HepG2 (cell line): ENCODE measurements at regions not wholly inside any gene's neighbourhood (a gene's known extent, or its start where the extent isn't known, plus 50 kb on each side); places are given as distances from the start of the nearest gene placed in this dataset.

Experiments
- ATAC-seq: fragments of 200-7000 bp; cut with Tn5 transposase; 3 replicates; pipeline ENCODE4 v1.9.1; 2020; ENCODE audit warnings: mild to moderate bottlenecking, moderate library complexity
- BruUV-seq: library from RNA; stranded (reverse); fragments of 400-500 nt; replicated peaks from 2 replicates; lab custom pipeline; 2021; lab: Mats Ljungman, UMichigan
- CTCF ChIA-PET: fragments of 300-600 bp; formaldehyde crosslinking; extraction: SDS; loops from one replicate; lab custom pipeline; 2021; ENCODE audit warnings: low total read pairs, inconsistent platforms, low intra/inter-chr PET ratio; lab: Yijun Ruan, JAX
- POLR2A ChIA-PET: fragments of 350-600 bp; sonication (Branson Sonifier 250); formaldehyde crosslinking; loops from one replicate; lab custom pipeline; 2020; ENCODE audit warnings: antibody characterized with exemption, inconsistent platforms; lab: Yijun Ruan, JAX
- DNase-seq: peaks from one replicate; pipeline ENCODE4 v3.0.0-alpha.2; 2015; ENCODE audit warnings: low spot score
- FAIRE-seq: peaks from 3 replicates; lab custom pipeline; 2011; peaks lifted over from hg19 to GRCh38; lab: Jason Lieb, UNC
- H2AFZ ChIP-seq: one replicate; pipeline ENCODE4 v1.6.1; 2011; ENCODE audit warnings: low read length, inconsistent platforms
- H3K27ac ChIP-seq: fragments of 300-600 bp; 3 replicates; pipeline ENCODE4 v1.8.0; 2011; ENCODE audit warnings: mixed run types, mild to moderate bottlenecking, mixed read lengths, low read length, inconsistent platforms; ENCODE audit not compliant: insufficient read depth; ENCODE audit errors: extremely low read length
- H3K27me3 ChIP-seq, 2 experiments: fragments of 200-600 bp in 1 of 2; 2 replicates in 1 of 2; 3 replicates in 1 of 2; pipeline versions ENCODE4 v1.6.0 to v1.8.0; 2011; ENCODE audit warnings: low read length in 2 of 2, mild to moderate bottlenecking in 2 of 2, moderate library complexity in 2 of 2, inconsistent platforms in 1 of 2; ENCODE audit not compliant: insufficient read depth in 2 of 2, control insufficient read depth in 1 of 2
- H3K36me3 ChIP-seq, 2 experiments: fragments of 200-600 bp in 1 of 2; replicated peaks in 1 of 2; 2 replicates in 1 of 2; 3 replicates in 1 of 2; pipeline versions ENCODE4 v1.5.1 to v1.8.0; 2011; ENCODE audit warnings: low read length in 2 of 2, inconsistent platforms in 1 of 2; ENCODE audit not compliant: insufficient read depth in 2 of 2, control insufficient read depth in 1 of 2
- H3K4me1 ChIP-seq: 2 replicates; pipeline ENCODE4 v1.5.1; 2012; ENCODE audit warnings: low read length, inconsistent platforms; ENCODE audit not compliant: insufficient read depth
- H3K4me2 ChIP-seq: 2 replicates; pipeline ENCODE4 v1.6.0; 2011; ENCODE audit warnings: low read depth, low read length, inconsistent platforms
- H3K4me3 ChIP-seq, 3 experiments: fragments of 200-600 bp in 1 of 3; sonication (generic), shearing (Covaris generic) in 1 of 3; replicated peaks in 1 of 3; 2 replicates each; pipeline ENCODE4 v1.5.1; 2011 to 2016; ENCODE audit warnings: low read length in 3 of 3, inconsistent platforms in 2 of 3, low read depth in 2 of 3, mild to moderate bottlenecking in 2 of 3, control low read depth in 1 of 3, mixed read lengths in 1 of 3; ENCODE audit not compliant: insufficient read depth in 1 of 3
- H3K79me2 ChIP-seq: one replicate; pipeline ENCODE4 v1.6.1; 2011; ENCODE audit warnings: low read length, inconsistent platforms; ENCODE audit not compliant: insufficient read depth
- H3K9ac ChIP-seq: 2 replicates; pipeline ENCODE4 v1.6.0; 2011; ENCODE audit warnings: mild to moderate bottlenecking, low read depth, low read length, inconsistent platforms; ENCODE audit not compliant: insufficient read depth
- H3K9me3 ChIP-seq: 2 replicates; pipeline ENCODE4 v1.5.1; 2012; ENCODE audit warnings: mild to moderate bottlenecking, low read length
- H4K20me1 ChIP-seq: 2 replicates; pipeline ENCODE4 v1.6.0; 2011; ENCODE audit warnings: inconsistent platforms, mild to moderate bottlenecking, low read length, moderate library complexity; ENCODE audit not compliant: insufficient read depth
- ELF1 ChIP-seq: sonication (generic); formaldehyde crosslinking; IDR thresholded peaks from 2 replicates; pipeline ENCODE4 v1.4.0; 2020; ENCODE audit warnings: missing genetic modification reagents
- HES4 ChIP-seq: sonication (generic); formaldehyde crosslinking; IDR thresholded peaks from 2 replicates; pipeline ENCODE4 v1.9.0; 2021; ENCODE audit warnings: mild to moderate bottlenecking, missing genetic modification reagents, borderline replicate concordance
- MIER2 ChIP-seq: IDR thresholded peaks from 2 replicates; pipeline ENCODE4 v1.6.1; 2016; ENCODE audit warnings: missing biosample characterization, missing genetic modification reagents
- NFIC ChIP-seq: IDR thresholded peaks from 2 replicates; pipeline ENCODE4 v1.6.1; 2012; ENCODE audit warnings: mild to moderate bottlenecking, low read length, inconsistent platforms
- TEAD3 ChIP-seq: optimal IDR thresholded peaks from 2 replicates; pipeline ENCODE3; 2016; ENCODE audit warnings: borderline replicate concordance
- ZNF12 ChIP-seq: sonication (generic); formaldehyde crosslinking; IDR thresholded peaks from 2 replicates; pipeline ENCODE4 v1.5.0; 2020; ENCODE audit warnings: missing genetic modification reagents
- ZNF136 ChIP-seq: sonication (generic); formaldehyde crosslinking; IDR thresholded peaks from 2 replicates; pipeline ENCODE4 v1.8.1; 2022; ENCODE audit warnings: low read depth, mild to moderate bottlenecking, moderate library complexity, missing genetic modification reagents
- ZNF652 ChIP-seq: IDR thresholded peaks from 2 replicates; pipeline ENCODE4 v1.6.1; 2016; ENCODE audit warnings: low read depth, borderline replicate concordance
- ZNF75D ChIP-seq: sonication (generic); formaldehyde crosslinking; IDR thresholded peaks from 2 replicates; pipeline ENCODE4 v1.8.1; 2023; ENCODE audit warnings: missing genetic modification reagents, mild to moderate bottlenecking, borderline replicate concordance
- ZNF788 ChIP-seq: sonication (generic); formaldehyde crosslinking; IDR thresholded peaks from 2 replicates; pipeline ENCODE4 v1.5.0; 2020; ENCODE audit warnings: mild to moderate bottlenecking, missing genetic modification reagents, borderline replicate concordance
- ZNF883 ChIP-seq: sonication (generic); formaldehyde crosslinking; IDR thresholded peaks from 2 replicates; pipeline ENCODE4 v1.5.1; 2020; ENCODE audit warnings: mild to moderate bottlenecking, missing genetic modification reagents; ENCODE audit errors: not compliant biosample characterization
- WGBS: methylation state at CpG from one replicate; pipeline ENCODE4 v1.1.6; 2017; ENCODE audit warnings: low lambda C conversion rate; 5-methylcytosine and 5-hydroxymethylcytosine counted together
- in situ Hi-C: cut with HindIII; loops from 2 replicates; pipeline ENCODE4 v1.10.0; 2017; ENCODE audit warnings: low pct_unique_long_range_greater_than_20kb; ENCODE audit not compliant: extremely low pct_ligation_motif_present
- intact Hi-C: fragments of 100-400 bp; cut with micrococcal nuclease; formaldehyde crosslinking; loops from one replicate; pipeline ENCODE4 v1.10.0; 2022; ENCODE audit not compliant: unreplicated experiment
- TF ChIP-seq, protein P1 (sequence below): IDR thresholded peaks from 2 replicates; pipeline ENCODE4 v1.6.1; 2016; ENCODE audit warnings: low read depth, missing genetic modification reagents, missing compliant biosample characterization
- TF ChIP-seq, protein P2 (sequence below): sonication (generic); formaldehyde crosslinking; IDR thresholded peaks from 2 replicates; pipeline ENCODE4 v1.4.0; 2020; ENCODE audit warnings: missing genetic modification reagents, mild to moderate bottlenecking, borderline replicate concordance
- TF ChIP-seq, protein P3 (sequence below): sonication (generic); formaldehyde crosslinking; IDR thresholded peaks from 2 replicates; pipeline ENCODE4 v1.9.0; 2021; ENCODE audit warnings: missing genetic modification reagents, borderline replicate concordance
- TF ChIP-seq, protein P4 (sequence below): sonication (generic); formaldehyde crosslinking; IDR thresholded peaks from 2 replicates; pipeline ENCODE4 v1.5.0; 2020; ENCODE audit warnings: missing genetic modification reagents

DNA sequence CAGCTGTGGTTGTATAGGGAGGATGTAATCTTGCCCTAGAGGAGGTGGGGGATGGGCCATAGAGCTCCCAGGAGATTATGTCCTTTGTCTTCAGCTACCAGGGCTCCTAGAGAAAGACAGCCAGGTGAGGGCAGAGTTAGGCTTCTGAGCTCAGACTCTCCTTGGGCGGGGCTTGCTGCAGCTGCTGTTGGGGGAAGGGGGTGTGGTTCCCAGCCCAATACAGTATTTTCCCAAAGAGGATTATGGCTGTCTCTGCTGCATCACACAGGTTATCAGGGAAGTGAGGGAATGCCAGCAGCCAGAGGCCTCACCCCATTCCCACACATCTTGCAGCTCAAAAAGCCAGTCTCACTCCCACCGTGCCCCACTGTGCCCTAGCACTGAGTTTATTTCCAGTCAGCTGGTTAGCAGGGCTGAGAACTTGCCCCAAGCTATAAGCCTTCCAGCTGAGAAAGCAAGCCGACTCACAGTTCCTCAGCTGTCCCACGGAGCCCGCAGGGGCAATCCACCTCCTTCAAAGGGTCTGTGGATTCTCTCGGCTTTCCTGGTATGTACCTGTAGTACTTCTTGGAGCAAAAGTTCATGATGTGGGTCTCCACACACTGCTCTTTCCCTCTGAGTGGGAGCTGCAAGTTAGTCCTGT, 217.3 kb upstream of the CPNE8 start (continued):
- TF ChIP-seq, protein P1, sequence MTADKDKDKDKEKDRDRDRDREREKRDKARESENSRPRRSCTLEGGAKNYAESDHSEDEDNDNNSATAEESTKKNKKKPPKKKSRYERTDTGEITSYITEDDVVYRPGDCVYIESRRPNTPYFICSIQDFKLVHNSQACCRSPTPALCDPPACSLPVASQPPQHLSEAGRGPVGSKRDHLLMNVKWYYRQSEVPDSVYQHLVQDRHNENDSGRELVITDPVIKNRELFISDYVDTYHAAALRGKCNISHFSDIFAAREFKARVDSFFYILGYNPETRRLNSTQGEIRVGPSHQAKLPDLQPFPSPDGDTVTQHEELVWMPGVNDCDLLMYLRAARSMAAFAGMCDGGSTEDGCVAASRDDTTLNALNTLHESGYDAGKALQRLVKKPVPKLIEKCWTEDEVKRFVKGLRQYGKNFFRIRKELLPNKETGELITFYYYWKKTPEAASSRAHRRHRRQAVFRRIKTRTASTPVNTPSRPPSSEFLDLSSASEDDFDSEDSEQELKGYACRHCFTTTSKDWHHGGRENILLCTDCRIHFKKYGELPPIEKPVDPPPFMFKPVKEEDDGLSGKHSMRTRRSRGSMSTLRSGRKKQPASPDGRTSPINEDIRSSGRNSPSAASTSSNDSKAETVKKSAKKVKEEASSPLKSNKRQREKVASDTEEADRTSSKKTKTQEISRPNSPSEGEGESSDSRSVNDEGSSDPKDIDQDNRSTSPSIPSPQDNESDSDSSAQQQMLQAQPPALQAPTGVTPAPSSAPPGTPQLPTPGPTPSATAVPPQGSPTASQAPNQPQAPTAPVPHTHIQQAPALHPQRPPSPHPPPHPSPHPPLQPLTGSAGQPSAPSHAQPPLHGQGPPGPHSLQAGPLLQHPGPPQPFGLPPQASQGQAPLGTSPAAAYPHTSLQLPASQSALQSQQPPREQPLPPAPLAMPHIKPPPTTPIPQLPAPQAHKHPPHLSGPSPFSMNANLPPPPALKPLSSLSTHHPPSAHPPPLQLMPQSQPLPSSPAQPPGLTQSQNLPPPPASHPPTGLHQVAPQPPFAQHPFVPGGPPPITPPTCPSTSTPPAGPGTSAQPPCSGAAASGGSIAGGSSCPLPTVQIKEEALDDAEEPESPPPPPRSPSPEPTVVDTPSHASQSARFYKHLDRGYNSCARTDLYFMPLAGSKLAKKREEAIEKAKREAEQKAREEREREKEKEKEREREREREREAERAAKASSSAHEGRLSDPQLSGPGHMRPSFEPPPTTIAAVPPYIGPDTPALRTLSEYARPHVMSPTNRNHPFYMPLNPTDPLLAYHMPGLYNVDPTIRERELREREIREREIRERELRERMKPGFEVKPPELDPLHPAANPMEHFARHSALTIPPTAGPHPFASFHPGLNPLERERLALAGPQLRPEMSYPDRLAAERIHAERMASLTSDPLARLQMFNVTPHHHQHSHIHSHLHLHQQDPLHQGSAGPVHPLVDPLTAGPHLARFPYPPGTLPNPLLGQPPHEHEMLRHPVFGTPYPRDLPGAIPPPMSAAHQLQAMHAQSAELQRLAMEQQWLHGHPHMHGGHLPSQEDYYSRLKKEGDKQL: no peak
- no peak for TF ChIP-seq MIER2
- TF ChIP-seq TEAD3 (CRISPR knock-in tag): no peak
- no peak for TF ChIP-seq ELF1 (CRISPR knock-in tag)
- no peak for TF ChIP-seq ZNF883 (CRISPR knock-in tag)
- TF ChIP-seq ZNF75D: no peak

DNA sequence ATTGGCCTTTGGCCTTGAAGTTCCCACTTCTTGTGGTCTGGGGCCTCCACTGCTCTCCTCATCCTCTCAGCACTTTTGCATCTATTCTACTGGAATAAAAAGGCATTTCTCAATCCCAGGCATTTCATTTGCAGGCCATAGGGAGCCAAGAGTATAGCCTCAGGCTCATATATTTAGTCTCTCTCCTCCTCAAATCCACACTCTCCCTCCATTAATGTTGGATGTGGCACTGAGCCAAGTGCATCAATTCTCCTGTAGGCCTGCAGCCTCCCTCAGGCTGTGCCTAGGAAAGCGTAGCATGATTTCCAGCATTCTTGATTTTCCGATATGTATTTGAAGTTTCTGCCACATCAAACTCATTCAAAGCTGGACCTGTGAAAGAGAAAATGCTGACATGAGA, 211.5 kb upstream of the CPNE8 start:
- no peak overlapping the region for H2AFZ ChIP-seq
- H4K20me1 ChIP-seq: no peaks in the 10 kb centered on the region
- intact Hi-C loops (no loop called here), in situ Hi-C loops (loop anchor here (25.0 kb wide), 1 partner anchor 780 kb away; no protein-coding TSS in a partner anchor)
- no peaks in the 10 kb centered on the region for H3K4me1 ChIP-seq
- ChIA-PET POLR2A (no interaction called here), CTCF (no interaction called here)
- no peak for DNase-seq
- H3K79me2 ChIP-seq: no peaks in the 10 kb centered on the region
- no peaks in the 10 kb centered on the region for H3K36me3 ChIP-seq
- H3K27ac ChIP-seq: no peak overlapping the region
- H3K9ac ChIP-seq: no peak overlapping the region
- H3K4me2 ChIP-seq: no peak overlapping the region
- WGBS: 27% methylated on average over 2 of the region's 2 CpGs
- ATAC-seq: no peak
- BruUV-seq: no TSS peak
- no peak overlapping the region for H3K4me3 ChIP-seq
- no peaks in the 10 kb centered on the region for H3K9me3 ChIP-seq
- FAIRE-seq: no peak
- H3K27me3 ChIP-seq: no peaks in the 10 kb centered on the region
- TF ChIP-seq, protein P2, sequence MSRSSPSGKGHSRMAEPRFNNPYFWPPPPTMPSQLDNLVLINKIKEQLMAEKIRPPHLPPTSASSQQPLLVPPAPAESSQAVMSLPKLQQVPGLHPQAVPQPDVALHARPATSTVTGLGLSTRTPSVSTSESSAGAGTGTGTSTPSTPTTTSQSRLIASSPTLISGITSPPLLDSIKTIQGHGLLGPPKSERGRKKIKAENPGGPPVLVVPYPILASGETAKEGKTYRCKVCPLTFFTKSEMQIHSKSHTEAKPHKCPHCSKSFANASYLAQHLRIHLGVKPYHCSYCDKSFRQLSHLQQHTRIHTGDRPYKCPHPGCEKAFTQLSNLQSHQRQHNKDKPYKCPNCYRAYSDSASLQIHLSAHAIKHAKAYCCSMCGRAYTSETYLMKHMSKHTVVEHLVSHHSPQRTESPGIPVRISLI (CRISPR knock-in tag): no peak
- TF ChIP-seq NFIC (no peak), ZNF652 (CRISPR knock-in tag) (no peak), ZNF12 (CRISPR knock-in tag) (no peak), HES4 (no peak), ZNF788 (no peak), ZNF136 (CRISPR knock-in tag) (no peak)
- TF ChIP-seq, protein P3, sequence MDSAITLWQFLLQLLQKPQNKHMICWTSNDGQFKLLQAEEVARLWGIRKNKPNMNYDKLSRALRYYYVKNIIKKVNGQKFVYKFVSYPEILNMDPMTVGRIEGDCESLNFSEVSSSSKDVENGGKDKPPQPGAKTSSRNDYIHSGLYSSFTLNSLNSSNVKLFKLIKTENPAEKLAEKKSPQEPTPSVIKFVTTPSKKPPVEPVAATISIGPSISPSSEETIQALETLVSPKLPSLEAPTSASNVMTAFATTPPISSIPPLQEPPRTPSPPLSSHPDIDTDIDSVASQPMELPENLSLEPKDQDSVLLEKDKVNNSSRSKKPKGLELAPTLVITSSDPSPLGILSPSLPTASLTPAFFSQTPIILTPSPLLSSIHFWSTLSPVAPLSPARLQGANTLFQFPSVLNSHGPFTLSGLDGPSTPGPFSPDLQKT (CRISPR knock-in tag): no peak
- TF ChIP-seq, protein P4, sequence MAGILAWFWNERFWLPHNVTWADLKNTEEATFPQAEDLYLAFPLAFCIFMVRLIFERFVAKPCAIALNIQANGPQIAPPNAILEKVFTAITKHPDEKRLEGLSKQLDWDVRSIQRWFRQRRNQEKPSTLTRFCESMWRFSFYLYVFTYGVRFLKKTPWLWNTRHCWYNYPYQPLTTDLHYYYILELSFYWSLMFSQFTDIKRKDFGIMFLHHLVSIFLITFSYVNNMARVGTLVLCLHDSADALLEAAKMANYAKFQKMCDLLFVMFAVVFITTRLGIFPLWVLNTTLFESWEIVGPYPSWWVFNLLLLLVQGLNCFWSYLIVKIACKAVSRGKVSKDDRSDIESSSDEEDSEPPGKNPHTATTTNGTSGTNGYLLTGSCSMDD: no peak
